GM12874 (cell line): ENCODE measurements at regions not wholly inside any gene's neighbourhood (a gene's known extent, or its start where the extent isn't known, plus 50 kb on each side); places are given as distances from the start of the nearest gene placed in this dataset.

Source experiments
- TF ChIP-seq, protein P1 (sequence below): IDR thresholded peaks from 2 replicates; pipeline ENCODE4 v1.5.1; 2011; ENCODE audit warnings: low read depth, mild to moderate bottlenecking, control low read depth, low read length, moderate library complexity; ENCODE audit not compliant: insufficient read depth

DNA sequence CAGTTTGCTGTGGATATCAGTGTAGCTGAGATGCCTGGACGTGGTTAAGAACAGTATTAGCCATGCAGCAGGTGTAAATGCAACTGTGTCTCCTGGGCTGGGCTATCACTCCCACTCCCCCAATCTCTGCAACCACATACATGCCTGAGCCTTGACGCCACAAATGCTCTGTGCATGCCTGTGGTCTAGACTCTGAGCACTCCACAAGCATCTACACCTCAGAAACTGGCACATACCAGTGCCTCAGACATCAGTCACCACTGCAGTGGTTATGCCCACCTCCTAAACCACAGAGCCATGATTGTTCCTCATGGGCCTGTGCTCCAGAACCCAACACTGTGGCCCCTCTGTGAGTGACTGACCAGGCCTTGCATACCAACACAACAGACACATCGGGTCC is 226.8 kb upstream of the ALG10 start:
- TF ChIP-seq, protein P1, sequence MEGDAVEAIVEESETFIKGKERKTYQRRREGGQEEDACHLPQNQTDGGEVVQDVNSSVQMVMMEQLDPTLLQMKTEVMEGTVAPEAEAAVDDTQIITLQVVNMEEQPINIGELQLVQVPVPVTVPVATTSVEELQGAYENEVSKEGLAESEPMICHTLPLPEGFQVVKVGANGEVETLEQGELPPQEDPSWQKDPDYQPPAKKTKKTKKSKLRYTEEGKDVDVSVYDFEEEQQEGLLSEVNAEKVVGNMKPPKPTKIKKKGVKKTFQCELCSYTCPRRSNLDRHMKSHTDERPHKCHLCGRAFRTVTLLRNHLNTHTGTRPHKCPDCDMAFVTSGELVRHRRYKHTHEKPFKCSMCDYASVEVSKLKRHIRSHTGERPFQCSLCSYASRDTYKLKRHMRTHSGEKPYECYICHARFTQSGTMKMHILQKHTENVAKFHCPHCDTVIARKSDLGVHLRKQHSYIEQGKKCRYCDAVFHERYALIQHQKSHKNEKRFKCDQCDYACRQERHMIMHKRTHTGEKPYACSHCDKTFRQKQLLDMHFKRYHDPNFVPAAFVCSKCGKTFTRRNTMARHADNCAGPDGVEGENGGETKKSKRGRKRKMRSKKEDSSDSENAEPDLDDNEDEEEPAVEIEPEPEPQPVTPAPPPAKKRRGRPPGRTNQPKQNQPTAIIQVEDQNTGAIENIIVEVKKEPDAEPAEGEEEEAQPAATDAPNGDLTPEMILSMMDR = no peak

DNA sequence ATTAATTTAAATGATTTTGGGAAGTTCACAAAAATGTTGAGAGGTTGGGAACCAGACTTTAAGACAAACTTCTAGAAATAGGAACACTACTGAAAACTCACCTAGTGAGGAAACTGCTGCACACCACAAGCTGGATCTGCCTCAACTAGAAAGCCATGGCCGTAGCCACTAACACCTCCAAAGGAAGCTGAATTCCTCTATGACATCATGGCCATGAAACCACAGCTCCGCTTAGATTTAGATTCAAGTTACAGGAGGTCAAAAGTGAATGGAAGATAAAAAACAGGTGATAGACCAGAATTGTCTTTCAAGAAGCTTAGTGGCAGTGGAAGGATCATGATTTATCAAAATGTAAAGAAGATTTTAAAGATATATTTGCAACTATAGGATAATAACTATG is 208.8 kb upstream of the ALG10 start:
- TF ChIP-seq, protein P1 = no peak

DNA sequence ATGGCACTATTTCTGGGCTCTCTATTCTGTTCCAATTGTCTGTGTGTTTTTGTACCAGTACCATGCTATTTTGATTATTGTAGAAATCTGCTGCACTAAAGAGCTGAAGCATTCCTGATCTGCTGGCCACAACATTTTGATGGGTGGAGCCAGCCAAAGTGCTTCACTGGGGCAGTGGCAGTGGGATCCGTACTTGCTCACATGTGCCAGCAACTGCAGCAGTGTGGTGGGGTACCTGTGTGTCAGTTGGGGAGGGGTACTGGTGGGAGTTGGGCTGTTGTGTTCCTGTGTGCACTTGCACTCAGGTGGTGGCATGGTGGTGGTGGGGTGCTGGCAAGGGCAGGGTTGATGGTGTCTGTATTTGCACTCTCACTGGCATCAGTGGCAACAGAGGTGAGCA is 204.6 kb upstream of the ALG10 start:
- TF ChIP-seq, protein P1 = no peak

DNA sequence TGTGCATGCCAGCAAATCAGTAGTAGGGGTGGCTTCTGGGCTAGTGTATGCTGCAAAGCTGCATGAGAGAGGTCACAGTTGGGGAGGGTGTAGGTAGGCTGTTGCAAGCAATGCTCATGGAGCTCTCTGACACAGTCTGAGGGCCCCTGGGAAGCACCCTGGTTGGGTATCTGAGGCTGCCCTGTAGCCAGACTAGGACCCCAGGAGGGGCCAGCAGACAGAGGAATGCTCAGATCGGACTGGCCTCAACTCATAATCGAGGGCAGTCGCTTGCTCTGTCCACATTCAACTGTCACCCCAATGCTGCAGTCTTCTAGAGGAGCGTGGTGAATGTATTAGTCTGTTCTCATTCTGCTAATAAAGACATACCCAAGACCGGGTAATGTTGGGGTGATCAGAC is 204.0 kb upstream of the ALG10 start:
- TF ChIP-seq, protein P1 = no peak

DNA sequence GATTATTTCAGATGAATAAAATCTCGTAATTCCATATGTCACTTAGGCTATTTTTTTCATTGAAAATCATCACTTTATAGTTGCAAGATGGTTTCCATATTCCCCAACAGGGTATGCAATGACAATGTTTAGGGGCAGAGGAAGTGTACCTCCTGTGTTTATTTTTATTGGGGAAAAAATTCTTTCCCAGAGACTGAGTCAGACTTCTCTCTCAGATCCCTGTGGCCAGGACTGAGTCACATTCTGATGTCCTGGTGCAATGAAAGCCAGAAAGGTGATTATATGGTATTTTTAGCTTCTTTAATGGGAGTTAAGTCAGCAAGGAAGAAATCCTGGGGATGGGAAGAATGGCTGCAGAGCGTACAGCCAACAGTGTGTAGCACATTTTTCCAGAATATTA is 196.9 kb upstream of the ALG10 start:
- TF ChIP-seq, protein P1 = no peak

DNA sequence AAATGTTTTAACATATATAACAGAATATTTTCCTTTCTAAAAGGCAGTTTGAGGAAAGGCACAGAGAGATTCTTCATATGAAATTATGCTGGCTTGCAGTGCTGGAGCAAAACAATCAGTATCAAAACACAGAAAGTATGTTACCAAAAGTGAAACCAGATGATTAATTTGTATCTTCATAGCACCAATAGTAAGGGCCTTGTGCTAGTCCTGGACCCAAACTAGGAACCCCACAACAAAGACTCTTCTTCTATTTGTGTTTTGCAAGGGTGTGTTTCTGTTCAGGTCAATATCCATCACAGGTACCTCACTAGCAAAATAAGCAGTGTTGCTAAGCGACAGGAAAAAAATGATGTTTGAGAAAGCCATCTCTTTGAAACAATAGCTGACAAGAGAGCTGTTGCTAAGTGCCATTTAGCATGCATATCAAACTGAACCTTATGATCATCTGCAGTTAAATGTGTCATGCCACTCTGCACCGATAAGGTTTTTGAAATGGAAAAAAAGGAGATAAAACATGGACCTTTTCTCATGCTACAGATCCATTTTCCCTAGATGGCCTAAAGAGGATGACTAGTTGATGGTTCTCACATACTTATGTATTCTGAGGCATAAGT is 196.2 kb upstream of the ALG10 start:
- TF ChIP-seq, protein P1 = no peak

DNA sequence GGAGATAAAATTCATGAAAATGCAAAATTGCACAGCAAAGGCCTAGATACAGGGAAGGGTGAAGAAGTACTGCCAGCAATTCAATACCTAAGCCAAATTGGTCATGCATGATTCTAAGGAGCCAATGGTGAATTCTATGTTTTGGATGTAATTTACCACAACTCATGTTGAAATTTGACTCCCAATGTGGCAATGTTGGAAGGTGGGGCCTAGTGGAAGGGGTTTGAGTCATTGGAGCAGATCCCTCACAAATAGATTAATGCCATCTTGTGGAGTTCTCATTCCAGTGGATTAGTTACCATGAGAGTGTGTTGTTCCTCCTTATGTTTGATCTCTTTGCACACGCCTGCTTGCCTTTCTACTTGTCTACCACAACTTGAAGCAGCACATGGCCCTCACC is 194.0 kb upstream of the ALG10 start:
- TF ChIP-seq, protein P1 = no peak
